Nephron progenitor cell (in vitro differentiated cells): ENCODE measurements at regions not wholly inside any gene's neighbourhood (a gene's known extent, or its start where the extent isn't known, plus 50 kb on each side); places are given as distances from the start of the nearest gene placed in this dataset.

Experiments
- DNase-seq: peaks from one replicate; pipeline ENCODE4 v3.0.0; 2021
- H3K27ac Mint-ChIP-seq: 2 replicates; pipeline ENCODE4 v1.8.0; 2021; ENCODE audit warnings: mild to moderate bottlenecking, moderate library complexity, mixed read lengths
- H3K27me3 Mint-ChIP-seq: 2 replicates; pipeline ENCODE4 v1.8.0; 2021; ENCODE audit warnings: mild to moderate bottlenecking, low read depth, mixed read lengths; ENCODE audit not compliant: poor library complexity
- H3K36me3 Mint-ChIP-seq: 2 replicates; pipeline ENCODE4 v1.8.0; 2021; ENCODE audit warnings: low read depth, mixed read lengths
- H3K4me1 Mint-ChIP-seq: 2 replicates; pipeline ENCODE4 v1.8.0; 2021; ENCODE audit warnings: mixed read lengths
- H3K4me3 Mint-ChIP-seq: 2 replicates; pipeline ENCODE4 v1.8.0; 2021; ENCODE audit warnings: mild to moderate bottlenecking, moderate library complexity, mixed read lengths
- H3K9me3 Mint-ChIP-seq: 2 replicates; pipeline ENCODE4 v1.8.0; 2021; ENCODE audit warnings: mild to moderate bottlenecking, moderate library complexity, mixed read lengths
- CTCF ChIP-seq: fragments of 200-600 bp; sonication (generic); IDR thresholded peaks from 2 replicates; pipeline ENCODE4 v1.5.0; 2021; ENCODE audit warnings: antibody characterized with exemption

DNA sequence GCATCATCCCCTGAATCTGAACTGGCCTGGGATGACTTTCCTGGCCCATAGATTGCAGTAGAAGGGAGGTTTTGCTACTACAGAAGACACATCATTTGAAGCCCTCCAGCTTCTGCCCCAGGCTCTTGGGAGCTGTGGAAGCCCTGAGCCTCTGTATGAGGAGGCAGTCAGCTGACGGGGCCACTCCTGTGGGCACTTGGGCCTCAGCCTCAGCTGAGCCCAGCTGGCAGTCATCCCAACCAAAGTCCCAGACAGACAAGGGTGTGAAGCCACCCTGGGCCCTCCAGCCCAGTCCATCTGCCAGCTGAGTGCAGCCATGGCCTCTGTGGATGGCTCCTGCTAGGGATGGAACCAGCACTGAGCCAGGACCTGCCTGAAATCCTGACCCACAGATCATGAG, 502.3 kb upstream of the HS6ST1 start:
- Mint-ChIP-seq H3K4me3 (no peak overlapping the region), H3K9me3 (peaks cover 8% of the 10 kb centered on the region), H3K4me1 (peaks cover 12% of the 10 kb centered on the region), H3K27me3 (peaks cover 3% of the 10 kb centered on the region), H3K27ac (no peak overlapping the region), H3K36me3 (no peaks in the 10 kb centered on the region)
- no peak for TF ChIP-seq CTCF
- no peak for DNase-seq

GRCh38 chr2:128832946-128833663, 514.4 kb upstream of the HS6ST1 start:
- Mint-ChIP-seq H3K9me3 (peaks cover 3% of the 10 kb centered on the region), H3K27me3 (peaks cover 11% of the 10 kb centered on the region), H3K36me3 (no peaks in the 10 kb centered on the region), H3K4me1 (peaks cover 13% of the 10 kb centered on the region), H3K27ac (no peak overlapping the region), H3K4me3 (no peak overlapping the region)
- TF ChIP-seq CTCF, result no peak
- DNase-seq, result no peak

GRCh38 chr2:128833664-128834027, 515.0 kb upstream of the HS6ST1 start:
- peaks cover 3% of the 10 kb centered on the region for H3K9me3 Mint-ChIP-seq
- H3K27ac Mint-ChIP-seq, result no peak overlapping the region
- no peaks in the 10 kb centered on the region for H3K36me3 Mint-ChIP-seq
- TF ChIP-seq CTCF, result no peak
- no peak overlapping the region for H3K4me3 Mint-ChIP-seq
- peaks cover 13% of the 10 kb centered on the region for H3K4me1 Mint-ChIP-seq
- H3K27me3 Mint-ChIP-seq, result peaks cover 11% of the 10 kb centered on the region
- no peak for DNase-seq

DNA sequence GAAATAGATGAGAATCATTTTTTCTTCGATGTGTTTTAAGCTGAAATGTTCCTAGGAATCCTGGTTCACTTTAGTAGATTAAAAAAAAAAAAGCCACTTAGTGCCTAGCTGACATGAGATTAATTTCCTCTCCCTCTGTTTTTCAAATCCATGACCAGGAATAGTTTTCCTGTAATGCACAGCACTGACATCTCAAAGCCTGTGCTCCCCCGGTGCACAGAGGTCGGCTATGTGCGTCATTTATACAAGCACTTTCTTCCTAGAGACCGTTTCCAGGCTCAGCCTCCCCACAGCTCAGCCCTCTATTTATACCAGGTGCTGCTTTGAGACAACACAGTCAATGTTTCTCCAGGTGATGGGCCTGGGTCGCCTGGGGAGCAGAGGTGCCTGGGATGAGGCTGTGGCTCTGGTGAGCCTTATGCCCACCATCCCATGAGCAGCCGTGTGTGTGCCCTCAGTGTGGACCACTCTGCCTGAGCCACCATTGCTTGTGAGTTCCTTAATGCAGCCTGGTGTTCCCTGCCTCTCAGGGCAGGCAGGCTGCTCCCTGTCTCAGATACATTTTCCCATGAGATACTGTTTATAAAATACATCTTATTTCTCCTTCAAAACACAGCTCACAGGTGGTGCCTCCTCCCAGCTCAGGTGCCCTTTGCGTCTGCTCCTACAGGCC, 515.7 kb upstream of the HS6ST1 start:
- no peak overlapping the region for H3K27ac Mint-ChIP-seq
- no peak overlapping the region for H3K4me3 Mint-ChIP-seq
- H3K36me3 Mint-ChIP-seq, result no peaks in the 10 kb centered on the region
- no peak for DNase-seq
- peaks cover 11% of the 10 kb centered on the region for H3K27me3 Mint-ChIP-seq
- peaks cover 13% of the 10 kb centered on the region for H3K4me1 Mint-ChIP-seq
- TF ChIP-seq CTCF, result no peak
- H3K9me3 Mint-ChIP-seq, result peaks cover 3% of the 10 kb centered on the region

DNA sequence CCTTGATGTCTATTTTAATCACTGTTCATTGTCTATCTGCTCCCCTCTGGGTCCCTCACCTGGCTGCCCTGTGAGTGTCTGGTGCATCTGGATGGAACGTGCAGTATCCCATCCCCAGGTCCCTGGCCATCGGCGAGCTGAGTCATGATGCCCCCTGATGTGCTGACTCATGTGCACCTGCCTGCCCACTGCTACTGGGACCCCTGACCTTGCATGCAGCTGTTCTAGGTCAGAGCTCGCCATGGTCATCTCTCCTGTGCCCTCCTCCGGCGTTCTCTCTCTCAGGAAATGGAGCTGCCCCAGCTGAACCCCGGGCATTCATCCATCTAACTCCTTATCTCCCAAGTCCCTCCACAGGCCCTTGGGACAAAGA, 516.2 kb upstream of the HS6ST1 start:
- peaks cover 2% of the 10 kb centered on the region for H3K9me3 Mint-ChIP-seq
- H3K36me3 Mint-ChIP-seq, result no peaks in the 10 kb centered on the region
- H3K27me3 Mint-ChIP-seq, result peaks cover 11% of the 10 kb centered on the region
- DNase-seq, result no peak
- TF ChIP-seq CTCF, result no peak
- no peak overlapping the region for H3K4me3 Mint-ChIP-seq
- peaks cover 13% of the 10 kb centered on the region for H3K4me1 Mint-ChIP-seq
- H3K27ac Mint-ChIP-seq, result no peak overlapping the region
